AML-193 (cell line): ENCODE measurements at regions not wholly inside any gene's neighbourhood (a gene's known extent, or its start where the extent isn't known, plus 50 kb on each side); places are given as distances from the start of the nearest gene placed in this dataset.

ENCODE experiments used
- DNase-seq, 2 experiments: peaks; one replicate each; lab custom pipeline; 2025; lab: John Stamatoyannopoulos, UW

DNA sequence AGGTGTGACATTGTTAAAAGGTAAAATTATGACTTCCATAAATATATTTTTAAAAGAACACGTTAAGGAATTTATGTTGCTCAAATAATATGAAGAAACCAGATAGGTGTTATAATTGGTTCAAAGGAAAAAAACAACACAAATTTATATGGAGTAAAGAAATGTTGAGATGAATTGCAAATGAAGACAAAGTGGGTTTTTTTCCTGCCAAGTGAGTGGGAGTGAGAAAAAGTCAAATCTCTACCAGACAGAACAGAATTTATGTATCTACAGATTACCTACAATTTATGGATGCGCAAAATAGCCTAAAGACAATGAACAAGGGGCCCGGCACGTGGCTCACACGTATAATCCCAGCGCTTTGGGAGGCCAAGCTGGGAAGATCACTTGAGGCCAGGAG lies 159.7 kb upstream of the SLC1A4 start:
- DNase-seq, result no peak

DNA sequence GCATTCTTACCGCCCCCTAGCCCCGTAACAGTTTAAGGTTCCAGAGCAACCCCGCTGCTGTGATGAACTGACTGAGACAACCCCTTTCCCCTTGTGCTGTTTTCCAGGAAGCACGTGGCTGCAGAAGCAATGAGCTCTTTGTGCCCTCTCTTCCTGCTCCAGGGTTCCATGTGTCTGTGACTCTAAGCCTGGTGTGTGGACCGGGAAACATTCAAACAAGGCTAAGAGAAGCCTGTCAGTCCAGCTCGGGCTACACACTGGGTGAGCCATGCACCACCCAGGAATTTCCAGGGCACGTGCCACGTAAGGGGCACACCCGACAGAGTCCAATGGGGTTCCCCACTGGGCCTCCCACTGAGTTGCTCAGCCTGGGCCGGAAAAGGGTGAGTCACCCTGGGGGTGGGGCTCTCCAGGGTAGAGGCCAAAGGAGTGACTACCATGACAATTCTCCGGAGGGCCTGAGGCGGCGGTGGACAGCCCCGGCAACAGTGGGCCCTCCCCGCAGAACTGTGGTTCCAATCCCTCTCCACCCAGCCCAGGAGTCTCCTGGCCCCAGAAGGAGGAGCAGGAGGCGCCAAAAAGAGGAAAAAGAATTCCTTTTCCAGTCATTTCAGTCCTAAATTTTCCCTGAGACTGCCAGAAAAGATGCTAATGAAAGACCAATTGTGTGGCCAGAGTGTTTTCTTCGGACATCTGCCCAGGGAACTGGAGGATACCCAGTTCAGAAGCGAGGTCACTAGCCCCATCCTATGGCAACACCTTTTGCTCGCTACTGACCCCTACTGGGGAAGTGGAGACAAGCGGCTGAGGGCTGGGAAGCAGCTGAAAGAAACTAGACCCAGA lies 157.8 kb upstream of the SLC1A4 start:
- peak; percentile 59 to 68 for DNase-seq

DNA sequence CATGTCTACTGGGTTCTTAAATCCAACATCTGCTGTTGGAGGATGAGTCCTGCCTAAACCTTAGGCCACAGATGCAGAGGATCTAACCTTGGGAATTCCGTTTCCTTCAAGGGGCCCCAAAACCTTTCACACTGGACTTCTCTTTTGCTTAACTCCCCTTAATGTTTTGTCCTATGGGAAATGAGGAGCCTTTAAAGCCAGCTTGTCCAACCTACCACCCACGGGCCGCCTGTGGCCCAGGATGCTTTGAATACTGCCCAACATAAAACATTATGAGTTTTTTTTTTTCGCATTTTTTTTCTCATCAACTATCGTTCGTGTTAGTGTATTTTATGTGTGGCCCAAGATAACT lies 157.2 kb upstream of the SLC1A4 start:
- no peak for DNase-seq

DNA sequence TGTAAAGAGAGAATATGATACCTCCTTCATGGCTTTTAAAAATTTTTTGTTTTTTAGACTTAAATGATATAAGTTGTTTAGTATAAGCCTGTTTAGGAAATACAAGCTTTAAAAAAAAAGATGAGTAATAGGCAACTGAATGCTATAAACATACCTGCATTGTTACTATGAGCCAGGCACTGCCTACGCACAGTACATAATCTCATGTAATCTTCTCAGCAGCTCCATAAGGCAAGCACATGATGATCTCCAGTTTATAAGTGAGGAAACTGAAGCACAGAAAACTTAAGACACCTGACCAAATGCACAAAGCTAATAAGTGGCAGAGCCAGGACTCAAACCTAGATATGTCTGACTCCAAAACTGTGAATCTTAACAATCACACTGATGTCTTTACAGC lies 156.3 kb upstream of the SLC1A4 start:
- no peak for DNase-seq

DNA sequence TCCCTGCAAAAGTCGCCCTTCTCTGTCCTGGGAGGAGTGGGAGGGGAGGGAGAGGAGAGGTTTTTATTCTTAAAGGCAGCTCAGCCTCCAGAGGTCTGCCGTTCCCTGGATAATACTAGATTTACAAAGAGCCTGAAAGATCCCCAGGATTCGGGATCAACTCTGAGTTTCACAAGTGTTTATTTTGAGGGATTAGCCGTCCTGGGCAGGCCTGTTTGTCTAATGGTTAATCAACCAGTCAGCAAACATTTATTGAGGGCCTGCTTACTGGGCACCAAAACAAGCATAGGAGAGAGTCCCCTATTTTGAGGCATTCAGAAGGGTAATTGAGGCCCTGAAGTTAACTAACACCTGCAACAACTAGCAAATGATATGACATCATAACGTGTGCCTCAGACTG lies 152.6 kb upstream of the SLC1A4 start:
- no peak for DNase-seq

DNA sequence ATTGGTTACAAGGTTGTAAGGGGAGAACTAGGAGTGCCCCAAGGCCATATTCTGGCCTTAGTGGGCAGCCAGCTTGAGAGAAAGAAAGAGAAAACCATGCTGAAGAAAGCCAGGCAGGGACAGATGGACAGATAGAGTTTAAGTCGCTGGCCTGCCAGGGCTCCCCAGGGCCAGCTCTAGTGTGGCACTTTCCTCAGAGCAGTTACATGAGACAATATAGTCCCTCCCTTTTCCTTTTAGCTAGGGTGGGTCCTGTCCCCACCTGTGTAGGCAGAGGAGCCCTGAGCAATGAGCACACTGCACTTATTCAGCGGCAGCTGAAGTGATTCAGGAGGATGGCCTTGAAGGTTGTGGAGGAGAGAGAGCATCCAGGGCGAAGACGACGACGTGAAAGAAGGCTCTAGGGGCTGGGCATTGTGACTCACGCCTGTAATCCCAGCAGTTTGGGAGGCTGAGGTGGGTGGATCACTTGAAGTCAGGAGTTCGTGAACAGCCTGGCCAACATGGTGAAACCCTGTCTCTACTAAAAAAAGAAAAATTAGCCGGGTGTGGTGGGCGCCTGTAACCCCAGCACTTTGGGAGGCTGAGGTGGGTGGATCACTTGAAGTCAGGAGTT lies 152.0 kb upstream of the SLC1A4 start:
- no peak for DNase-seq

DNA sequence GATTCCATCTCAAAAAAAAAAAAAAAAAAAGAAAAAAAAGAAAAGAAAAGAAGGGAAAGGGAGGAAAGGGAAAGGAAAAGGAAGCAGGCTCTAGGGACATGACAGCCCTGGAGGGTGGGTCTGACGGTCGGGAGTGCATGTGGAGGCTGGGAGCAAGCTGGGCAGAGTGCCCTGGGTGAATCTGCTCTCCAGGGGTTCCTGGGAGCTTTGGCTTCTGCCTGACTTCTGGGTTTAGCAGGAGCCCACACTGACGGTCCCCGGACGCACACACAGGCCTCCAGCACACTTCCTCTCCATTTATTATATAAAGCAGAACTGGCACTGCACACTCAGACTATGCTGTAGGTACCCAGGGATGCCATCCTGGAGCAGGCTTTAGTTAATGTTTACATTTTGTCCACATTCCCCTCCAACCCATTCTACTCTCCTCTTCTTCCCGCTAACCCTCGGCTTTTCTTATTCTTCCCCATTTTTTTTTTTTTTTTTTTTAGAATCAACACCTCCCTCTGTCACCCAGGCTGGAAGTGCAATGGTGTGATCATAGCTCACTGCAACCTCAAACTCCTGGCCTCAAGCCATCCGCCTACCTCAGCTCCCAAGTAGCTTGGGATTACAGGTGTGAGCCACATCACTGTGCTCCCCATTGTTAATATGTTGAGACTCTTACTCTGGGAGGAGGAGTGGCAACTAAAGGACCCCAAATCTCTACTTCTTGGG lies 151.1 kb upstream of the SLC1A4 start:
- peak; percentile 24 to 44 for DNase-seq

DNA sequence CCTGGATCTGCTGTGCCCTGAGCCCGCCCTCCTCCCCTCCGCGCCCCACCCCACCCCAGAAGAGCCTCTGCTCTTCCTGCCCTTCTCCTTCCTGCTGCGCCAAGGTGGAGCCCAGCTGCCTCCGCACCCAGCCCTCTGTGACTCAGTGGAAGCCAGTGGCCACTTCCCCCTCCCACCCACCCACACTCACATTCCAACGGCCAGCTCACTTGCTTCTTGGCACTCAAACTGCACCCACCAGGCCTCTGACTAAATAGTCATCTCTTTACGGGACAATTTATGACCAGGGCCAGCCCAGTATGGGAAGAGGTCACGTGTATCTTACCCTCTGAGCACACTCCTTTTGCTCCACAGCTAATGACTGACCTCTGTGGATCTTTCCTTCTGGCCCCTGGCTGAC lies 150.4 kb upstream of the SLC1A4 start:
- no peak for DNase-seq

DNA sequence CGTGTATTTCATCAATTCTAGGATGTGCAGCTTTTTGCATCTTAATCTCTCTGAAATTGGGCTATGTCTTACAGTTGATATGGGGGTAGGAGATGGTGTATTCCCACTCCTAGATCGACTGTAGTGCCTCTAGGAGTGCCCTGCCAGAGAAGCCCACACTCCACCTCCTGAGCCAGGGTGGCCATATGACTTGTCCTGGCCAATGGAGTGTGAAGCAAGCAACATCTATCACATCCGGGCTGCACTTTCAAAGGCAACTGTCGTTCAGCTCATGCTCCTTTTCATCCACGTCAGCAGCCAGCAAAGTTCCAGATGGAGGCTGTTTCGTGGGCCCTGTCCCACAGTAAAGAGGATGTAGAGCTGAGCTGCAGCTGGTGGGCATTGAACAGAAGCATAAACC lies 149.4 kb upstream of the SLC1A4 start:
- DNase-seq, result no peak

DNA sequence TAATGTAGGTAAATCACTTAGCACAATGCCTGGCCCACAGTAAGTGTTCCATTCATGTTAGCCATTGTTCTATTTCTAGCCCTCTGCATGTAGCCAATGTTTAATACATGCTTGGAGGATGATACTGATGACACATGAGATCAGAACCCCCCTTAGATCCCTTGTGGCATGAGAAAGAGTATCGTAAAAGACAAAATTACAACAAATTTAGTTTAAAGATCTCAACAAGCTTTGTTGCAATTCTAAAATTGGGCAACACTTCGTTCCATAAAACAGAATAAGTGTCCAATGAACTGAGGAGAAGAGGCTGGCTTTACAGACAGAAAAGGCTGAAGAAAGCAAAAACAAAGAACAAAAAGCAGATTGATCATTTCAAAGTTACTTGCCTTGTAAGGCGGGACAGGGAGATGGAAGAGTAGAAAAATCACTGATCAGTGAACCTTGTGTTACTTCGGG lies 148.7 kb upstream of the SLC1A4 start:
- peak in 1 of 2 experiments; percentile 6 for DNase-seq

DNA sequence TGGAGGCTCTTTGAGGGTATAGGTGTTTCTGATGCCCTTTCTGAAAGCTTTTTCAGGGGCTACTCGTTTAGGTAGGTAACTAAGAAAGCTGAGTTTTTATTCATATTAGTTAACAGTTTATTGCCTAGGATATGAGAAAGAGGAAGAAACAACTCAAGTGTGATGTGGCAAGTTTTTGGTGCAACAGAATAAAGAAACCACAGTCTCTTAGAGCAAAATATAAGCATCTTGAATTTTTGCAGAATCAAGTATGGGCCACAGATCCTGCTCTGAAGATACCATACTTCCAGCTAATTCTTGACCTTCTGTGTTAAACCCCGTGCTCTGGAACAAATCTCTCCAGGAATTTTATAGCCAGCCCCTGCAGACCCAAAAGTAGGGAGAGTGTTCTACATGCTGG lies 147.7 kb upstream of the SLC1A4 start:
- peak; percentile 89 to 93 for DNase-seq

DNA sequence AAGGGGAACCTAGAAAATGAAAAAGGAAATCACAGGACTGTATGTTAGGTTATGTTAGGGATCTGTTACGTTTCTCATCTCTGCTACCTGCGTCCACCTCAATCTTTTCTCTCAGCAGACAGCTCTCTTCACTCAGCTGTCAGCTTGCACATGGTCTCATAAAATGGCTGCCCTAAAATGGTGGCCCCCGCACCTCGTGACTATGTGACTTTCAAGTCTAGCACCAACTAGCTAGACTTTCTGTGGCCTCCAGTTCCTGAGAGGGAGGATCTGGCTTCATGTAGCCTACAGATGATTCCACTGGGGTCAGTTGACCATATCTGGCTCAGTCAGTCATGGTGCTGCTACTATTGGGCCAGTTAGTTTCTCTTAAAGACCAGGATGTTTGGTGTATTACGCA lies 147.2 kb upstream of the SLC1A4 start:
- no peak for DNase-seq

DNA sequence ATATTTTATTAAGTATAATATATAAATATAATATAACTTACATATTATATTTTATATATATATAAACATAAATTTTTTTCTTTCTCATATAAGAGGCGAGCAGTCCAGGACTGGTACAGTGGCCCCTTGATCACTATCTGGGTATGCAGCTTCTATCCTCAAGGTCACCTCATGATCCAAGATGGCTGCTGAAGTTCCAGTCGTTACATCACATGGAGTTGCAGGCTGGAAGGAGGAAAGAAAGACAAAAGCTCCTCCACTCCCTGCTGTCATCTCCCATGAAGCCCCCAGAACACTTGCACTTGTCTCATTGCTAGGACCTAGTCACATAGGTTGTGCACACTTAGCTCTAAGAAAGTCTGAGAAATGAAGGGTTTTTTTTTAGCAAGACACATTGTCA lies 145.1 kb upstream of the SLC1A4 start:
- no peak for DNase-seq

DNA sequence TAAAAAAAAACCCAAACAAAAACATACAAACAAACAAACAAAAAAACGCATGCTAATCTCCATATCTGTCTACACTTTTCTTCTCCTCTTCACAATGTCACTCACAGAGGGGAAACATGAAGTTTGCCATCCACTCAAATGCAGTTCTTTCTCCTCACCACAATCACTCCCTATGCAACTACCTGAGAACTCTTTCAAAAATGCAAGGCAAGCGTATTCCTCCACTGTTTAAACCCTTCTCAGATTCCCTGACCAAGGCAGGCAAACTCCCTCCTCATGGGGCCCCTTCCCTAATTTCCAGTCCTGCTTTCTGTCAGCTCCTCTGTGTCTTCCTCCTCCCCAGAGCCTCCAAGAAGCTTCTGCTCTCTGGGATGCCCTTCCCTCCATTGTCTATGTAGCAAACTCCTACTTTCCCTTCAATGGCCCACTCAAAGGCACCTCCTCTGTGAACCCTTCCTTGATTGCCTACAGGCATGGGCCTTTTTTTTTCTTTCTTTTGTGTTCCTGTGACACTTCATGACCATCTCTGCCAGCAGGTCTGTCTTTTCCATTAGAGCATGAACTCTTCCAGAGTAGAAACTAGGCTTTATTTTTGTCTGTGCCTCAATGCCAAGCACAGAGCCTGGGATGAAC lies 143.8 kb upstream of the SLC1A4 start:
- DNase-seq, result no peak

DNA sequence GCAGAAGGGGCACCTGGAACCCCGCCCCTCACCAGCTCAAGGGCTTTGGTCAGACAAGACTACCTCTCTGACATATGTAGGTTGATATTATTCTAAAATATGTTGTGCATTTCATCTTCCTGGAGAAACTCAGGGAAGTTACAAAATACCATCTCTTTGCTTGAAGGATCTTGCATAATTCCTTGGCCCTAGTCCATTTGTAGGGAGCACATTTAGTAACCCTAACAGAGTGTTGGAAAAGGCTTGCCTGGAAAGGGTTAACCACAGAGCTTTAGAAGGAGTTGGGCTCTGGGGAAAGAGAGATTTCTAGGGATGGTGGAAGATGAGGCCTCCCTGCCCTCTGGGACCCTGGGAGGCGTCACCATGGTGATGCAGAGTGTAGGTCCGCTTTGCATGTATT lies 143.0 kb upstream of the SLC1A4 start:
- DNase-seq, result peak; percentile 76 to 84

DNA sequence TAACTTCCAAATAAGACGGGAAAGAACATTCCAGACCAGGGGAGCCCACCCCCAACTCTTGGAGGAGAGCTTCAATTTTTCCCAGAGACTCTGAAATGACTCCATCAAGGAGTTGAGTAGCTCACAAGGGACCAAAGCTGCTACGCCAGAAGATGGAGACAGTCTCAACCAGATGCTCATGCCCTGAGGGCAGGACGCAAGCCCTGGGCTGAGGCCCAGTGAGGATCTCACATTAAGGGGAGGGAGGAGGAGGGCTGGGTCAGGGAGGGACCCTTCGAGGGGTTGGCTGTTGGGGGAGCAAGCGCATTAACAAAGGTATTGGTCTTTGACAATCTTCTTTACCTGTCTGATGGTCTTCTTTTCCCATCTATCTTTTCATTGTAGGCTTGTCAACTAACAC lies 141.3 kb upstream of the SLC1A4 start:
- DNase-seq, result no peak

DNA sequence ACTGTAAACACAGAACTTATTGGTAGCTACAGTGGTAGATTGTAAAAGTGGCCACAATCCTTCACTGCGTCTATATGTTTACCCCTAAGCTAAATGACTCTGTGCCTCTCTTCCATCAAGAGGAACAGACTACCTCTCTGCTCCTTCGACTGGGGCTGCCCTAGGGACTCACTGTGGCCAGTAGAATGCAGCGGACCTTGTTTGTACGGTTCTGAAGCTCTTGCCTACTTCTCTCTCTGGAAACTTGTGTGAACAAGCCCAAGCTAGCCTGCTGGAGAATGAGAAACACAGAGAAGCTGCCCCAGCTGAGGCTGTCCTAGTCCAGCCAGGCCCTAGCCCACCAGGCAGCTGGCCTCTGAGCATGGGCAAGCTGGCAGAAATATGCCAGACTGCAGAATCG lies 140.8 kb upstream of the SLC1A4 start:
- DNase-seq, result no peak

DNA sequence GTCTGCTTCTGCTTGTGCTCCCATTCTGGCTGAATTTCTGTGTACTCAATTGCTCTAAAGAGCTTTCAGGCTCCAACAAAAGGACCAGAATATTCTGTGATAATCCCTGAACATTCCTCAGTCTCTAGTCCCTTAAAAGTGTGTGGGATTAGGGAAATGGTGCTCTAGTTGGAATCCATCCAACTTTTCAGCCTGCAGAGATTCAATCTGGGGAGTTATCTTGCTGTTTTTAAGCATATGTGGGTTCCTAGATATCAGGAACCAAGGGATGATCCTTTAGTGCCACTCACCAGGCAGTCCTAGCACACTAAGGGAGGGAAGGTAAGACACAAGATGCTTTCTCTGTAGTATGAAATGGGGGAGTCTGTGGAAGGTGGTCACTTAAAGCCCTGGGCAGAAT lies 140.3 kb upstream of the SLC1A4 start:
- no peak for DNase-seq

DNA sequence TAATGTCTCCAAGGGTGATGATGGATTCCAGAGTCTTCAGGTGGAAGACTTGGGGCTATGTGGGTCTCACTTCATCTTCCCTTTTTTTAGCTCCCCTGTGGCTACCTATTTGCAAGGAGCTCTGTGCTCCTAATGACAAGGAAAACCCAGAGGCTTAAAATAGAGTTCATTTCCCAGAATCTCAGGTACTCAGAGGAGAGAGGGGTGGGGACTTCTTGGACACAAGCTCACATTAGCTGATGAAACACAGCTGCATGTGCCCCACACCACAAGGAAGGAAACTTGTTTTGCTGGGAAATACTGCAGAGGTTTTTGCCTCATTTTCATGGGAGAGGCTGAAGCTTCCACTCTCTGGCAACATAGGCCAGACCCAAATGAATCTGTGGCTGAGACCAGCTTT lies 138.6 kb upstream of the SLC1A4 start:
- DNase-seq, result no peak

DNA sequence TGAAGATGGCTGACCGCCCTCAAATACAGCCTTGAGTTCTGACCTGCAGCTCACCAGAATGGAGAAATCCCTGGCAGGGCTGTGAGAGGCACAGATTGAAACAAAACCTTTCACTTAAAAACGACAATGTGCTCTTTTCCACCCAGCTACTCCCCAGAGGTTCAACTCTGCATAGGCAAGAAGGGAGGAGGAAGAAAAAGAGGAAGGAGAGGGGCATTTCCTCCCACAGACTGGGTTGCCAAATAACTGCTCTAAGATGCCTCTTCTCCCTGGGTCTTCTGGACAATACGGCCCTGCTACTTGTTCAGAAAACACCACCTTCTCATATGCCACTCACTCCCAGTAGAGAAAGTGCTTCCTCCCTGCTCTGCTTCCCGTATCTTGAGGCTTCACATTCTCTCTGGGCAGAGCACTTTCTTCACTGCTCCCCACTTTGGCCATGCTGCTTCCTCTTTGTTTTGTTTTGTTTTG lies 136.4 kb upstream of the SLC1A4 start:
- DNase-seq, result peak; percentile 99

DNA sequence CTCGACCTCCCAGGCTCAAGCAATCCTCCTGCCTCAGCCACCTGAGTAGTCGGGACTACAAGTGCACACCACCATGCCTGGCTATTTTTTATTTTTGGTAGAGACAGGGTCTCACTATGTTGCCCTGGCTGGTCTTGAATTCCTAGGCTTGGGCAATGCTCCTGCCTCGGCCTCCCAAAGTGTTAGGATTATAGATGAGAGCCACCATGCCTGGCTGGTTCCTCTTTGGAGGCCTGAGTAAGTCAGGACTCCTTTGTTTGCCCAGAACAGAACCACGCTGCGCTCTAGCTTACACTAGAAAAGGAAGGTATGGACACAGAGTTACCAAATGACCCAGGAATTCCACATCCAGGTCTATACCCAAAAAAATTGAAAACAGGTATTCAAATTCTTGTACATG lies 135.9 kb upstream of the SLC1A4 start:
- no peak for DNase-seq

DNA sequence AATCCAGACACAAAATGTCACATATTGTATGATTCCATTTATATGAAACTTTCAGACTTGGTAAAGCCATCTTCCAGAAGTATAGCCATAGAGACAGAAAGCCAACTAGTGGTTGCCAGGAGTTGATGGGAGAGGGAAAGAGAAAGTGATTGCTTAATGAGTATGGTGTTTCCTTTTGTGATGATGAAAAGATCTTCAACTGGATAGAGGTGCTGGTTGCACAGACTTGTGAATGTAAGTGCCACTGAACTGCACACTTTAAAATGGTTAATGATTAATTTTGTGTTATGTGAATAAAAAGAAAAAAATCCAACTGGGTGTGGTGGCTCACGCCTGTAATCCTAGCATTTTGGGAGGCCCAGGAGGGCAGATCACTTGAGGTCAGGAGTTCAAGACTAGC lies 135.3 kb upstream of the SLC1A4 start:
- DNase-seq, result peak; percentile 50 to 61
